HG03159 (cell line): ENCODE measurements at regions not wholly inside any gene's neighbourhood (a gene's known extent, or its start where the extent isn't known, plus 50 kb on each side); places are given as distances from the start of the nearest gene placed in this dataset.

ENCODE experiments used
- ATAC-seq: cut with Tn5 transposase; IDR thresholded peaks from one replicate; pipeline ENCODE4 v1.9.1; 2021; ENCODE audit warnings: mild to moderate bottlenecking, moderate library complexity; ENCODE audit not compliant: unreplicated experiment

GRCh38 chr2:49210191-49210590, 55.9 kb upstream of the FSHR start:
- no peak for ATAC-seq

- ATAC-seq = no peak
Measured at GRCh38 chr2:49207204-49207603, 52.9 kb upstream of the FSHR start.
